Heart right ventricle (tissue), 16 donors: ENCODE measurements at regions not wholly inside any gene's neighbourhood (a gene's known extent, or its start where the extent isn't known, plus 50 kb on each side); places are given as distances from the start of the nearest gene placed in this dataset.

ENCODE experiments used
- ATAC-seq, 8 donors: fragments of 200-7000 bp; cut with Tn5 transposase; one replicate each; pipeline ENCODE4 v1.9.1; 2020; ENCODE audit warnings: mild to moderate bottlenecking in 8 of 8, moderate library complexity in 8 of 8, moderate number of reproducible peaks in 1 of 8
- DNase-seq, 2 donors: peaks; one replicate each; pipeline ENCODE4 v3.0.0-alpha.2; 2020
- H3K27ac ChIP-seq, 10 donors: fragments of 200-600 bp; sonication (generic) in 2 of 10; one replicate each; pipeline versions ENCODE4 v1.5.0 to v1.8.0; 2020 to 2022; ENCODE audit warnings: mild to moderate bottlenecking in 3 of 10
- H3K27me3 ChIP-seq, 7 donors: fragments of 200-600 bp; one replicate each; pipeline ENCODE4 v1.8.0; 2021 to 2022; ENCODE audit warnings: mild to moderate bottlenecking in 2 of 7
- H3K36me3 ChIP-seq, 9 donors: fragments of 200-600 bp; sonication (generic) in 1 of 9; one replicate each; pipeline versions ENCODE4 v1.5.0 to v1.8.0; 2020 to 2022; ENCODE audit warnings: mild to moderate bottlenecking in 2 of 9
- H3K4me1 ChIP-seq, 9 donors: fragments of 200-600 bp; sonication (generic) in 1 of 9; one replicate each; pipeline versions ENCODE4 v1.5.0 to v1.8.0; 2020 to 2022; ENCODE audit warnings: mild to moderate bottlenecking in 4 of 9
- H3K4me3 ChIP-seq, 10 donors: fragments of 200-600 bp; sonication (generic) in 2 of 10; one replicate each; pipeline versions ENCODE4 v1.5.0 to v1.8.0; 2020 to 2022; ENCODE audit warnings: mild to moderate bottlenecking in 7 of 10, moderate library complexity in 2 of 10
- H3K9me3 ChIP-seq, 11 donors: fragments of 200-600 bp in 10 of 11; sonication (generic) in 2 of 11; one replicate each; pipeline versions ENCODE4 v1.5.0 to v1.8.0; 2013 to 2022; ENCODE audit warnings: mild to moderate bottlenecking in 2 of 11, control low read depth in 1 of 11, moderate library complexity in 1 of 11
- CTCF ChIP-seq, 9 donors: fragments of 200-600 bp; sonication (generic) in 2 of 9; IDR thresholded peaks; one replicate each; pipeline versions ENCODE4 v1.5.0 to v1.8.0; 2021 to 2022; ENCODE audit warnings: antibody characterized with exemption in 9 of 9, mild to moderate bottlenecking in 5 of 9, moderate library complexity in 1 of 9
- WGBS, 2 donors: extraction: QIAGEN DNeasy Blood & Tissue Kit; methylation state at CpG; one replicate each; pipeline ENCODE4 v1.1.7; 2013; ENCODE audit warnings: inconsistent platforms in 1 of 2; 5-methylcytosine and 5-hydroxymethylcytosine counted together
- intact Hi-C, 10 donors: fragments of 100-400 bp; cut with DNase I; formaldehyde crosslinking; loops; one replicate each; pipeline versions ENCODE4 v1.11.1 to v1.14.2; 2022
- donor health status: Arrhythmogenic right ventricular cardiomyopathy.
- donor health status: ischemic (EF 13 %, LVEDD 7.1; RV severe dilation, severe dysfunction).
- donor health status: healthy with polysubstance abuse.
- donor health status: DM: no; HTN: yes; CAD: no.
- donor health status: DM: no; HTN: no; CAD: no.
- donor health status: ischemic (EF 25% LVEDD 6.9; RV normal size, moderate dysfunction).
- donor health status: ischemic (EF 25% LVEDD 5.7; RV mildly dilated, moderate dysfunction).
- donor health status: healthy.
- donor health status: DM: yes; HTN: yes; CAD: no.
- donor health status: Ischemic cardiomyopathy.
- donor health status: ischemic (EF 35%, LVEDD 5.7; RV mildly dilated, moderate dysfunction).
- donor health status: nonischemic (EF 11% LVEDD 7.7; RV severe dilation, severe dysfunction).
- donor health status: DM: yes; HTN: yes; CAD: no.
- donor health status: PGD.
- donor health status: ischemic (EF 29% LVEDD 5.4; RV normal size, mild dysfunction).
- donor health status: nonischemic (EF 23%, LVEDD 6.1; RV moderate dilation, normal function).

- no peaks in the 10 kb centered on the region for H3K36me3 ChIP-seq
- no peak overlapping the region for H3K27ac ChIP-seq
- intact Hi-C loops = no loop called here
- ATAC-seq (no peak), DNase-seq (no peak)
- no peak overlapping the region for H3K4me3 ChIP-seq
- H3K27me3 ChIP-seq = peaks cover 0 to 4% (median 0%) of the 10 kb centered on the region in 7 donors
- 87 to 91% methylated on average over 1 of the region's 1 CpG for WGBS, 2 donors
- no peaks in the 10 kb centered on the region for H3K4me1 ChIP-seq
- peaks cover 0 to 28% (median 5%) of the 10 kb centered on the region in 11 donors for H3K9me3 ChIP-seq
- TF ChIP-seq CTCF (IDR thresholded peaks at IDR 0.05) = no peak
Observed at GRCh38 chr16:48704710-48705109, 94.7 kb upstream of the N4BP1 start.

DNA sequence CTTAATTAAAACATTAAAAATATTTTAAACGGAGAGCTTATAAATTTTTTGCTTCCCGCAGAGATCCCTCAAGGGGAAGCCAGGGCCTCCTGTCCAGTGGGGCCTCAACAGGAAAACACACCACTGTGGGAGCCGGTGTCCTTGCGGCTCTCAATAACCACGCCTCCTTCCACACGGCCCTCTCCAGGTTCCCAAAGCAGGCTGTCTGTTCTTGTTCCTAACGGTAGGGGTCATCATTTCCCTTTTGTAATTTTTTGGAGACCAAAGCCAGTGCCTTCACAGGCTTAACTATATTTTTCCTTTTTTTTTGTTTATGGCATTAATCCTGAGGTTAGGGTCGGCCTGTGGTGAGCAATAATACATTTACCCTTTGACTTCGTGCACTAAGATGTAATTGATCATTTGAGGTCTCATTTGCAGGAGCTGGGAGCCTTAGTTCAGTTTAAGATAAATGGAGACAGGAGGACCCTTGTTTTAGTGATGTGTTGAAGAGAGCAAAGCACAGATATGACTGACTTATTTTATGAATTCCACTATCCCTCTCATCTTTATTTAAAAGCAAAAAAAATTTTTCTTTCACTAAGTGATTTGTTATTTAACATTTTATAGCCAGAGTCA, 77.5 kb upstream of the N4BP1 start:
- no peak overlapping the region for H3K4me3 ChIP-seq
- H3K27ac ChIP-seq = no peak overlapping the region
- WGBS, 2 donors = 1% methylated on average over 9 of the region's 9 CpGs
- no peaks in the 10 kb centered on the region for H3K9me3 ChIP-seq
- intact Hi-C loops = loop anchor here in 9 of 10 donors (1.0 to 2.0 kb wide), 2 partner anchors 663 kb away; no protein-coding TSS in a partner anchor
- H3K27me3 ChIP-seq = peaks cover 0 to 8% (median 0%) of the 10 kb centered on the region in 7 donors
- no peaks in the 10 kb centered on the region for H3K36me3 ChIP-seq
- ATAC-seq (peak in 7 of 8 donors; percentile 65 to 86 (median 82)), DNase-seq (peak; percentile 20 to 51)
- TF ChIP-seq CTCF (IDR thresholded peaks at IDR 0.05) = peak; percentile 46 to 86 (median 78)
- H3K4me1 ChIP-seq = peaks cover 0 to 4% (median 0%) of the 10 kb centered on the region in 9 donors

DNA sequence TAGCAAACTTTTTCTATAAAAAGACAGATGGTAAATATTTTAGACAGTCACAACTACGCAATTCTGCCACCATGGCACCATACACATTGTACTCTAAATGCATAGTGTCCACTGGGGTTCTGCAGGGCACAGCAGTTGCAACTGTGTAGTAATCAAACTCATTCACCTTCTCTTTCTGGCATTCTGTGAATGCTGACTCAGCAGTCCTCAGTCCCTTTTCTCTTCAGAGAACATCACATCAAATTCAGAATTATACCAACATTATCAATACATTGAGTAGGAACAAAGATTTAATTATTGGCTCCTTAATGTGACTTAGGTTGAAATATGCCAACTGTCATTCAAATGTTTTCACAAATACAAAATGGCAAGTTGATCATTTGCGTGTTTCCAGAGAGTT, 74.2 kb upstream of the N4BP1 start:
- no peak for TF ChIP-seq CTCF (IDR thresholded peaks at IDR 0.05)
- H3K4me1 ChIP-seq = peaks cover 0 to 4% (median 0%) of the 10 kb centered on the region in 9 donors
- H3K9me3 ChIP-seq = no peaks in the 10 kb centered on the region
- DNase-seq (no peak), ATAC-seq (no peak)
- no peaks in the 10 kb centered on the region for H3K36me3 ChIP-seq
- peaks cover 0 to 8% (median 0%) of the 10 kb centered on the region in 7 donors for H3K27me3 ChIP-seq
- no peak overlapping the region for H3K4me3 ChIP-seq
- no peak overlapping the region for H3K27ac ChIP-seq
- WGBS, 2 donors = 84 to 87% methylated on average over 2 of the region's 2 CpGs
- intact Hi-C loops = no loop called here

DNA sequence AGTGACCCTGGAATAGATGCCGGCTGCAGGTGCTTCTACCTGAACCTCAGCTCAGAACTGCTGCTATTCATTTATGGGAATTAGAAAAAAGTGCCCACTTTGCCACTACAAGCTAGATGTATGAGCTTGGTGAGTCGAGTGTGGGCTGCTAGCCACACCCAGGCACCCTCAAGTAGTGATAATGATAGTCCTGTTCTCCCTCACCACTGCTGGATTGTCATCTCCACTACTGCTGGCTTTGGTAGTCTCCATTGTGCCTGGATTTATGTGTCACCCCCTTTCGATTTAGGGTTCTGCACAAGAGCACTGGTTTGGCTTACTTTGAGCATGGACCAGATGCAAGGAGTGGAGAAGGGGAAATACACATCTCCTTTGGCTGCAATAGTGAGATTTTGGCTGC, 73.0 kb upstream of the N4BP1 start:
- Histone ChIP-seq H3K27me3 (peaks cover 0 to 8% (median 0%) of the 10 kb centered on the region in 7 donors), H3K36me3 (no peaks in the 10 kb centered on the region), H3K27ac (no peak overlapping the region), H3K4me1 (peaks cover 0 to 4% (median 0%) of the 10 kb centered on the region in 9 donors), H3K4me3 (no peak overlapping the region), H3K9me3 (no peaks in the 10 kb centered on the region)
- 53 to 62% methylated on average over 3 of the region's 3 CpGs for WGBS, 2 donors
- intact Hi-C loops = no loop called here
- ATAC-seq (no peak), DNase-seq (no peak)
- no peak for TF ChIP-seq CTCF (IDR thresholded peaks at IDR 0.05)
